ENCODE measurements at regions not wholly inside any gene's neighbourhood (a gene's known extent, or its start where the extent isn't known, plus 50 kb on each side); places are given as distances from the start of the nearest gene placed in this dataset.

DNA sequence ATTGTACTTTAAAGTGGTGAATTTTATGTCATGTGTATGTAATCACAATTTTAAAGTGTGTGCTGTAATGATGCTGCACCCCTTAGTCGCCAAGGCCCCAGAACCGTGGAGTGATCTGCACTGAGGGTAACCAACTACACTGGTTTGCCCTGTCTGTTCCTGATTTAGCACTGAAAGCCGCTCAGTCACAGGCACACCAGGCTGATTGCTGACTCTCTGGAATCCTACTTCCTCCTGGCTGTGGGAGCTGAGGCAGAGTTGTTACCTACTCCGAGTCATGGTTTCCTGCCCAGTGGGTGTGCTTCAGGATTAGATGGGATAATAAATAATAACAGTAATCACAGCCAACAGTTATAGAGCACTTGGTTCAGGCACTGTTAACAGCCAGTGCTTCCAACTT, 645.4 kb downstream of the BCOR start:
- DNase-seq, result no peak

DNA sequence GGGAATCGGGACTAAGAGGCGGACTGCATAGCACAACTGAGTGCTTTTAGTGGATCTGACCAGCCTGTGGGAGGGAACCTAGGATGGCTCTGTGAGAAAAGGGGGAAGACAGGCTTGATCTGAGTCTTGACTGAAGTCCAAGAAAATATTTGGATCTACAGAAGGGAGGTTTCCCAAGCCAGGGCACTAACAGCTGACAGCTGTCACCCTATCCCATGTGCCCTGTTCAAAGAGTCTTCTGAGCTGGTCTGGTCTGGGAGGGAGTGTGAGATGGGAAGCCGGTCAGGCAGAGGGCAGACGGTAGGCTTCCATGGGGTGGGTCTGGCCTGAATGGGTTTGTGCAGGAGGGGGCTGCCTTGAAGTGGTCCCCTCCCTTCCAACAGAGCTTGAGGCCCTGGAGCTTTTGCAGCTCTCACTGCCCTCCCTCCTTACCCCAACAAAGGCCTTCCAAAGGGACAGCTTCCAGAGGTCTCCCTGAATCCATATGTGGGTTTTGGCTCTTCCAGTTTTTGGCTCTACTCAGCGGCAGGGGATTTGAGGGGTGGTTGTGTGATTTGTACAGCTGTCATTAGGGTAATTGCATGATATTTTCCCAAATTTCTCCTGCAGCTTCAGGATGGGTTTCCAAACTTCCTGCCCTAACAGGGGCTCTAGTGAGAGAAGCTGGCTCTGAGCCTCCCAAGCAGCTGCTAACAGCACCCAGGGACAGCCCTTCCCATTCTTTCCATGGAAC, 643.7 kb downstream of the BCOR start:
- no peak for DNase-seq

DNA sequence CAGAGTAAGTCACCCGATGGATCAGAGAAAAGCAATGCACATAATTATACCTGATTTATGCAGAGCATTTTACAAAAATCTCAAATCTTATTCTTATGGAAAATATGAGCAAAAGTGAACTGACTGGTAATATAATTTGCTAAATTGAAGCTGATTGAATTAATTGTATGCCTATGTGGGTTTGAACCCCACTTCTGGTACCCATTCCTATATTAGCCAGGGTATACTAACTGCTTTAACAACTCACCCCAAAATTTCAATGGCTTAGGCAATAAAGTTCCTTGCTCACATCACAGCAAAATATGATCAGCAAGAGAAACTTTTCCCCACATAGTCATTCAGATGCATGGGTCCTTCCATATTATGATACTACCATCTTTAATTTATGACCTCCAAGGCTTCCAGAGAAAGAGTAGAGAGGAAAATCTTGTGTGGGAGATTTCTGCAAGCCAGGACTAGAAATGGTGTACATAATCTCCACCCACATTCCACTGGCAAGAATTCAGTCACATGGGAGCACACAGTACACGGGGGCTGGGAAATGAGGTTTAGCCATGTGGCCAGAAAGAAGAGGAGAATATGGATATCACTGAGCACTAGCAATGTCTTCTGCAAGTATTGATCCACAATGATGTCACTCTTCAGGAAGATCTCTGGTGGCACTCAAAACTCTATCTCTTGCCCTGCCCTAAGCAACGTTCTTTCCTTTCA, 640.7 kb downstream of the BCOR start:
- no peak for DNase-seq

DNA sequence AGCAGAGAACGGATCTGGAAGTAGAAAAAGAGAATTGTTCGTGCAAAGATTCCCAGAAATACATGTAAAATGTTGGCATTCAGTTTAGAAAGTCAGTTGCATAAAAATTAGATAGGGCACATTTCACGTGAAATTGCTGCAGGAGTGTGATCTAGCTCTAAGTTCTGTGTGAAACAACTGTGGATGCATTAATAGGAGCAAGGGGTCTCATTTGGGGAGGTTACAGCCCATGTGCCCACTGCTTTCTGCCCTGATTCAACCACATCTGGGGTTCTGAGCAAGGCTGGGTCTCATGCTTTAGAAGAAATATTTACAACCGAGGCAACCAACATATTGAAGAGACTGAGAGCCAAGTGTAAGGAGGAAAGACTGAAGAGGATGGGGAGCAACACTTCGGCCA, 639.0 kb downstream of the BCOR start:
- DNase-seq, result no peak

DNA sequence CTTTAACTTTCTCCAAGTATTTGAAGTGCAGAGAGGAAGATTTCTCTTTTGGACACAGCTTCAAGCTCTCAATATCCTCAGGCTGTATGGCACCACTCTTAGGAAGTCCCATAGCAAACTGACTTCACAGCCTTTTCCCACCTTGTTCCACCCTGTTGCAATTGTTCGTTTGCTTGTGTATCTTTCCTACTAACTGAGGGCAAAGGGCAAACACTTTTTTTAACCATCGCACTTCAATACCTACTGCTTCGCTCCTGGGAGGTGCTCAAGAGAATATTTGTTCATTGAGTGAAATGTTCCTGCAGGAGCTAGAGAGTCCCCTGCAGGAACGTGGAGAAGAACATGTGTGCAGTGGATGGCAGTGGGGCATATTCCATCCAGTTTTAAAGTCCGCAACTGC, 638.6 kb downstream of the BCOR start:
- DNase-seq, result no peak

DNA sequence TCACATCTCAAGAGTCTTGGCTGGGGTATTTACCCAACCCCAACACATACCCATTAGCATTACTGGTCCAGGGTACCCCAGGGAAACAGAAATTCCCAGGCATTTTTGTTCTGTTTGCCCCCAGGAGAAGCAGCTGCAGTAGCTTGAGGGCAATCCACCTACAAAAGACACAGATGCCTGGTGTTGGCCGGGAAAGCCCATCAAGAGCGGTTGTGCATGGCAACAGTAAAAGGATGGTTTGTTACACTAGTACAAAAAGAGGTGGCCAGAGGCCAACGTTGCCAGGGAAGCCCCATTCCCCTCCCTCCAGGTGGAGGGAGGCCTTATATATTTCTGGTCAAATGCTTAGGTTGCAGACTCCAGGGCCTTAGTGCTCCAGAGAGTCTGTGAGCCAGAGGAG, 637.8 kb downstream of the BCOR start:
- DNase-seq, result no peak

DNA sequence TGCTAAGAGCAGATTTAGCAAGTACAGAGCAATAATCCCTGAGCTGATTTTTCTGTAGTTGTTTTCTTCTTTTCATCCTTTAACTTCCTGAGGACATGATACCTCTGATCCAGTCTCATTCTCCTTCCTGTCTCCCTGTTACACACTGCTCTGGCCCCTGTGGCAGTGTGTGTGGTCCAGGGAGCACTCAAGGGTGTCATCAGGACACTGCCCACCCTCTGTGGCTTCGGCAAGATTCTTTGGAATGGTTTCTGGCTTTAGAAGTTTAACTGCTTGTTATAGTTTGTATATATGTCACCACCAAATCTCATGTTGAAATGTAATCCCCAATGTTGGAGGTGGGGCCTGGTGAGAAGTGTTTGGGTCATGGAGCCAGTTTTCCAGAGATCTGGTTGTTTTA, 637.3 kb downstream of the BCOR start:
- DNase-seq, result no peak

DNA sequence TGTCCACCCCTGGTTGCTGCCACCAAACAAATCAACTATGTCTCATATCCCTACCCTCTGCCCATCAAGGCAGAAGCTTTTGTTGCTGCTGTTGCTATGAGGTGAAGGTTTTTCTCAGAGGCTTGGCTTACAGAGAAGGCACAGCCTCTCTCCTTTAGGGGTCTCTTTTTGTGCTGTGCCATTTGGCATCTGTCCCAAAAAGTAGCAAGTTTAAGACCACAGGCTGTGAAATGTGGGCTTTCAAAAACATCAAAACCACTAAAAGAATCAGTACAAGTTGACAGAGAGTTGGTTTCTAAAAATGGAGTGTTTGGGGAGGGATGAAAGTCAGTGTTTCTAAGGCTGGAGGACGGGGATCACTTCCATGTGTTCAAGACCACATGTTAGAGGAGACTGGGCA, 634.9 kb downstream of the BCOR start:
- no peak for DNase-seq

DNA sequence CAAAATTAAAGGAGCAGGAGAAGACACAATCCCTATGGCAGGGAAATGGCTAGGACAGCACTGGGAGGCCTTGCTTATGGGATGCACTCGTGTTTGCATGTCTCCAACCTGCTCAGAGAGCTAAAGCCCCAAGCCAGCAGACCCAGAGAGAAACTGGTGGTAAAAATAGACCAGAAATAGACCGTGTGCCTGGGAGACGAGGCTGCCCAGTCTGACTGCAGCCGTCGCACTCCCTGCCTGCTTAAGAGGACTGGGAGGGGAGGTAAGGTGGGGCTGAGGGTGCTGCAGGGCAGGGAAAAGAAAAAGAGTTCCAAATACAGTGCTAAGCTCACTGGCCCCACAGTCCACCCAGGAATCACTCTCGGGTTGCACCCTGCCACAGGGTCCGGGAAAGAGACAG, 633.5 kb downstream of the BCOR start:
- DNase-seq, result no peak

DNA sequence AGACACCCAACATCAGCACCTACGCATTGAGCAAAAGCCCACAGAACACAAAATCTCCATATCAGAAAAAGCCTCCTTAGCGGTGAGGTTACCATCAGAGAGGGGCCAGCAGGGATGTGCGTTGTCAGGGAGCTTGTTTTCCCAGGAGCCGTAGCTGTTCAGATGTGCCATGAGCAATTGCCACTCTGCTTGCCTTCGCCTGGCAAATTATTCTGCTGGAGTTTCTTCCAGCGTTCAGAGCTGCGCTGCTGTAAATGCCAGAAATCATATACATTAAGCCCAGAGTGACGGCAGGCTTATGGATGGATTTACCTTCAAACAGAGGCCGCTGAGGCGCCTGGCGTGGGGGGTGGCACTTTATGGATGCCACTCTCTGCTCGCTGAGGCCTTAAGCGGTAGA, 632.3 kb downstream of the BCOR start:
- no peak for DNase-seq

DNA sequence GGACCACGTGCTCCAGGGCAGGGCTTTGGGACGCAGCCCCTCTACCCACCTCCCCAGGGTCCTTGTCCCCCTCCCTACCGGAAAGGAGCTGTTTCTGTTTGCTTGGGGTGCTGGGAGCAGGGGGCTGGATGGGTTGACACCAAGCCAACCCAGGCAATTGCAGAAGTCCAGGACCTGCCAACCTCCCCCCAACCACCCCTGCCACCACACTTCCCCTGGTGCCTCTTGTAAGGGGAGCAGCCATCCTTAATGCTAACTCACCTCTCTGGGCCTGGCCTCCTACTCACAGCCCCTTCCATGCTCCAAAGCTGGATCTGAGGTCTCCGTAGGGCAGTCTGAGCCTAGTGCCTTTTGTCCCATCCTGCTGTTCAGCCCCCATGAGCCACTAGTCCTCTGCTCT, 631.9 kb downstream of the BCOR start:
- no peak for DNase-seq

DNA sequence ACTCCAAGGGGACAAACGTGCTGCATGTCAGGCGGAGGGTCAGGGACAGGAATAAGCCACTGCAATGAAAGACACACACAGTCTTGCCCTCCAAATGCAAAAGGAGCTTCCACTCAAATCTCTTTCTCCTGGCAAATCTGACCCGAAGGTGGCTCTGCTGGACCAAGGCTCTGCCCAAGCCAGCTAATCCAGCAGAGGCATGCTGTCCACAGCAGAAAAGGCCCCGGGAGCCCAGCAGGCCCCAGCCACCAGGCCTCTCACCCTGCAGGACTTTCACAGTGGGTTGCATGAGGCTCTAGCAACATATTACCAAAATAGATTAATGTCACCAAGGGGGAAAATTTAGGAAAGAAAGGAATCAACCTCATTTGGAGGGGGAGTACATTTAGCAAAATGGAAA, 628.6 kb downstream of the BCOR start:
- DNase-seq, result no peak

DNA sequence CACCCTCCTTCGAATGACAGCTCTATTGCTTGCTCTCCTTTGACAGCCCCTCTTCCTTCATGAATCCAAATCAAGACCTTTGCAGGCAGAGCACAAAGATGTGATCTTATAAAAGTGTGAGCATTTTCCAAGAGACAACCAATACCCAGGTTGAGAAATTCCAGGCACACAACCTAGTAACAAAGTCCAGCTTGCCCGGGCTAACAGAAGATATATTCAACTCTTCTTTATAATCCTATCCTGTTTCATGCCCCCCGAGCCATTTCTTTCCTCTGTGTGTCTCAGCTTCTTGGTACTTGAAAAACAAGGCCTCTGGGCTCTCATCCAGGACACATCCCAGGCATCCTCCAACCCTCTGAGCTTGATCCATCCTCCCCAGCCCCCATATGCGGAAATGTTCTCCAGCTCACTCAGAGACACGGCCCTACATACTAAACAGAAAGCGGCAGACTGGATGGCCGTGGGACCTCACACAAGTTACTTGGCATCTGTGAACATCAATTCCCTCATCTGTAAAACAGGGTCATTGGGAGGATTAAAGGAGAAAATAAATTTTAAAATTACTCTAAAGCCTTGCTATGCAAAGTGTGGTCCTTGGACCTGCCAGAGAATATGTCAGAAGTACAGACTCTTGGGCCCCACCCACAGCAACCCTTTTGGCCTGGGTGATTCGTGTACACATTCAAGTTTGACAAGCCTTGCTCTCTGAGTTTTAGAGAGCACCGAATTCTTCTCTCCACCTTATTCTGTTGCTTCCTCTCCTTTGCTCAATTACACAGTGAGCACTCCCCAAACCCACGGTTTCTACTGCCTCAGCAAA, 627.0 kb downstream of the BCOR start:
- DNase-seq, result no peak

DNA sequence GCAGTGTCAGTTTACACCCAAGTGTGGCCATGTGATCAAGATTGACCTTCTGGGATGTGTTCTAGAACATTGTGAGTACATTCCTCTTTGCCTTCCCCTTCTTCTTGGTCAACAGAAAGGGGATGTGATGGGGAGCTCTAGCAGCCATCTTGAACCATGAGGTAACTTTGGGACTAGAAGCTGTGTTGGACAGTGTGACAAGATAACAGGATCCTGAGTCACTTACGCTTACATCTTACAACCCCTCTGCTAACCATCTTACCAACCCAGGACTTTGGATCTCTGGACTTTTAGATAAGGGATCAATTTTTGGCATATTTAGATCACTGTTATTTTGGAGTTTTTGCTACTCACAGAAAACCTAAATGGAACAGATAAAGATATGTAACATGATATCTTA, 625.6 kb downstream of the BCOR start:
- no peak for DNase-seq

DNA sequence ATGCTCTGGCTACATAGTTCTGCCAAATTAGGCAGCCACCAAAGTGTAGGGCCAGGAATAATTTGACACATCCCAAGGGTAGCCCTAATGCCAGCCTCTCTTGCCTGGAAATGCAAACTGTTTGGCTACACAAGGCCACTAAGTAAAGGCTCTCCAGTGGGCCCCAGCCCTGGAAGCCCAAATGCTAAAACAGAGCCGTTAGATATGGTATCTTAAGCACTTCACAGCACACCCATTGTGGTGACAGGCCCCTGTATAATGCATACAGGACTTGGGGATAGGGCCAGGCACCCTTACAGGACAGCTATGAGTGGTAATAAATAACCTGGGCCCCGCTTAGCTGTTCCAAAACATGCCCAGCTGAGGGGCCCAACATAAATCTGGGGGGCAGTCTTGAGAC, 623.9 kb downstream of the BCOR start:
- no peak for DNase-seq

DNA sequence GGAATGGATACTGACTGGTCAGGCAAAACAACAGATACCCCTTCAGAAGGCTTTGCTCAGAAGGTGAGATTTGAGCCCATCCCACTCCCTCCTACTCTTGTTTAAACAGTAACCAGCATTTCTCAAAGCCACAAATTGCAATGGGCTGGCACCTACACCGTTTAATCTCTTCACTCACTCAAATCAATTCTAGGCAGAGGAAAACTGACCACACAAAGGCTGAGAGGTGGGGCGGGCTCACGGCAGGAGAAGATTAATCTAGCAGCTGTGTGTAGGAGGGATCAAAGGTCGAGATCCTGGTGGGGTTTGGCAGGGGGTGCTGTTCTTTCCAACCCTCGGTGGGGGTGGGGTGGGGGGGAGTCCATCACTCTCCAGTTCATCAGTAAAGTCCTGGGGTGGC, 622.4 kb downstream of the BCOR start:
- DNase-seq, result no peak

DNA sequence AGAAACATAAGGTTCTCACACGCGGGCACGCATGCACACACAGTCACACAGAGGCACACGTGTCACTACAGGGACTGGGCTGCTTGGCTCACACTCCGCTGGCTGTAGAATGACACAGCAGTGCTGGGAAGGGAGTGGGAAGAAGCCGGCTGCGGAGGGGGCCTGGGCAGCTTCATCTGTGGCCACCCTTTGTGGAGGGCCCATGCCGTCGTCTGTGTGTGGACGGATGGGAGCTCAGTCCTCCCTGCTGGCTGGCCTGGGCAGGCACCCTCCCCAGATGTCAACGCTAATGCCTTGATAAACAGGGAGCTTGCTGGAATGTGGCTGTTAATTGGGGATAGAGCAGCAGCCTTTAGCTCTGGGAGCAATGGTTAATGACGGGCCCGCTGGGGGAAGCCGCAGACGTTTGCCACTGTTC, 621.1 kb downstream of the BCOR start:
- DNase-seq, result no peak

DNA sequence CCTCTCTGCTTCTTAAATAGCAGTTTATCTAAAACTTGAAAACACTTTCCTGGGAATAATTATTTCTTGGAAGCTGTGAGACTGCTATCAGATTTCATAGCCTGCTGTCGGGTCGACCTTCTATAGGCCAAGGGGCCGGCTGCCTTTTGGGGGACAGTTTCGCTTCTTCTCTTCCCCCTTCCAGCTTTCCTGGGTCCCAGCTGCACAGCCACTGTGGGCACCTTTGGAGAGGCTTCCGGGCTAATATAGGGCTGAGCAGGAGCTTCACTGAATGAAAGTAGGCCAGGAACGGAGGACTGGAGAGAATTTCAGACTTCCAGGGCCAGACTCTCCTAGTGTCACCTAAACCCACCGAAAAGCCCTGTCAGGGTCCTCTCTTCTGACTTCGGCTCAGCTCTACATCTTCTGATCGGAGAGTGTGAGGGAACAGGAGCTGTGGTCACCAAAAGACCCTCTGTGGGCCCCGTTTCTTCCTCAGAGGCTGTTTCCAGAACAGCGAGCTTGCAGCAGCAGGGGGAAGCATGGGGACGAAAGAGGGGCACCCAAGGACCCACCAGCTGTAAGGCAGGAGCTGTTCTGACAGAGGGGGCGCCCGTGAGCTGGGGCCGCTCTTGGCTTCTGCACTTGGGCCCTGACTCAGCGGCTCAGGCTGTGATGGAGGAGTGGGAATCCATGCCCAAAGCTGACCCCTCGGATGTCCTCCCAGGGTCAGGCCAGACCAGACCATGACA, 620.6 kb downstream of the BCOR start:
- no peak for DNase-seq

DNA sequence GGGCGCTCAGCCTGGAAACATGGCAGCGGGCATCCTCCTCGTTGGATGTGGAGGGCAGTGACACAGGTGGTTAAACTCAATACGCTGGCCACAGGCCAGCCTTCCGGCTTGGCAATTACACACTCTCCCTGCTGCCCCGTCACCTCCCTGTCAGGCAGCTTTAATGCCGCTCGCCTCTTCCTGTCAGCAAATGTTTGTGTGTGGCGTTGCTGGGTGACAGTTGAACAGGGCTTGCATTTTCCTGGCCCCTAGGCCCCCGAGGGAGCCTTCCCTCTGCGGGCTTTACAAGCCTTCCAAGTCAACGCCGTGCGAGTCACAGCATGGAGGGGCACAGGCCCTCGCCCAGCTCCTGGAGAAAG, 620.0 kb downstream of the BCOR start:
- peak in 1 of 2 experiments; percentile 15 for DNase-seq

DNA sequence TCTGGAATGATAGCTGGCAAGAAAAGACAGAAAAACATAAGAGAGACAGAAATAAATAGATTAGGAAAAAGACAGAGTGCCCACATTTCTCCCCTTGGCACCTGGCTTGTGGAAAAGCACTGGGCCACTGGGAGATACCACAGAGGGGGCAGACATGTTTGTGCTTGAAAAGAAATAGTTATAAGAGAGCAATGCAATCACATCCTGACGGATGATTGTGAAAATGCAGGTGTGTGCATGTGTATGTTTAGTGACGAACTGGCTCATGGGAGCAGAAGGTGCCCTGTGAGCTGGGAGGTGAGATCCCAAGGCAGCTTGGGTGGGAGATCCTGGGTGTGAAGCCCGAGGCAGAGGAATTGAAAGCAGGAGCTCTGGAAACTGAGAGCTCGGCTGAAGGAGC, 617.9 kb downstream of the BCOR start:
- no peak for DNase-seq

DNA sequence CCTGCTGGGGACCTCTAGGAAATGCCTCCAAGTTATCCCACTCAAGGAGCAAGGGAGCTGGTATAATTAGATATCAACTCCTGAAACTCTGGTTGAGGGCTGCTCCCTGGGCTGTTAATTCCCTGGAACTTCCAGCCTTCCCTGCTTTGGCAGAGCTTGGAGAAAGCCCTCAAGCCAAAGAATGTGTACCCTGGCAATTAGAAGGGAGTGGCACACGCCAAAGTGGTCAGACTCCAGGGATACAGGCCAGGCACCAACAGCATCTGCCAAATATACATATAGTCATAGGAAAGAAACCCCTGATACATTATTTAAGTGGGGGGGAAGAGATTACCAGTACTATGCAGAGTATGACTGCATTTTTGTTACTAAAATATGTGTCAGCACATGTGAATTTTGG, 616.8 kb downstream of the BCOR start:
- no peak for DNase-seq

DNA sequence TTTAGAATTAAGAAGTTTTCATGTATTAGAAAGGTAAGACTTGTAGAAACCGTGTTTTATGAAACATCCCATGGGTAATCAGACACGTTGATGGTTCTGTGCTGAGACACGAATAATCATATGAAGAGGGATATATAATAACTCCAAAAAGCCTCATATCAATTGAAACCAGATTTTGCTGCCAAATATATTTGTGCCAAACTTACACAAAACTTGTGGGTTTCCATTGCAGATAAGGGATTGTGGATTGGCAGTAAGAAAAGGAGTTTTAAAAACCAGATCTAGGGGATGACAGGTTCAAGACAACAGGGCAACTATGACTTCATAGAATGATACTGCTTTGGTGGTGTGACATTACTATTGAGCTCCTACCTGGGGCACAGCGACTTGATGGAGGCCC, 616.1 kb downstream of the BCOR start:
- no peak for DNase-seq

Data from SHP77 (cell line).